Heart right ventricle (tissue), 16 donors: ENCODE measurements at regions not wholly inside any gene's neighbourhood (a gene's known extent, or its start where the extent isn't known, plus 50 kb on each side); places are given as distances from the start of the nearest gene placed in this dataset.

Experiments
- ATAC-seq, 8 donors: fragments of 200-7000 bp; cut with Tn5 transposase; one replicate each; pipeline ENCODE4 v1.9.1; 2020; ENCODE audit warnings: mild to moderate bottlenecking in 8 of 8, moderate library complexity in 8 of 8, moderate number of reproducible peaks in 1 of 8
- DNase-seq, 2 donors: peaks; one replicate each; pipeline ENCODE4 v3.0.0-alpha.2; 2020
- H3K27ac ChIP-seq, 10 donors: fragments of 200-600 bp; sonication (generic) in 2 of 10; one replicate each; pipeline versions ENCODE4 v1.5.0 to v1.8.0; 2020 to 2022; ENCODE audit warnings: mild to moderate bottlenecking in 3 of 10
- H3K27me3 ChIP-seq, 7 donors: fragments of 200-600 bp; one replicate each; pipeline ENCODE4 v1.8.0; 2021 to 2022; ENCODE audit warnings: mild to moderate bottlenecking in 2 of 7
- H3K36me3 ChIP-seq, 9 donors: fragments of 200-600 bp; sonication (generic) in 1 of 9; one replicate each; pipeline versions ENCODE4 v1.5.0 to v1.8.0; 2020 to 2022; ENCODE audit warnings: mild to moderate bottlenecking in 2 of 9
- H3K4me1 ChIP-seq, 9 donors: fragments of 200-600 bp; sonication (generic) in 1 of 9; one replicate each; pipeline versions ENCODE4 v1.5.0 to v1.8.0; 2020 to 2022; ENCODE audit warnings: mild to moderate bottlenecking in 4 of 9
- H3K4me3 ChIP-seq, 10 donors: fragments of 200-600 bp; sonication (generic) in 2 of 10; one replicate each; pipeline versions ENCODE4 v1.5.0 to v1.8.0; 2020 to 2022; ENCODE audit warnings: mild to moderate bottlenecking in 7 of 10, moderate library complexity in 2 of 10
- H3K9me3 ChIP-seq, 11 donors: fragments of 200-600 bp in 10 of 11; sonication (generic) in 2 of 11; one replicate each; pipeline versions ENCODE4 v1.5.0 to v1.8.0; 2013 to 2022; ENCODE audit warnings: mild to moderate bottlenecking in 2 of 11, control low read depth in 1 of 11, moderate library complexity in 1 of 11
- WGBS, 2 donors: extraction: QIAGEN DNeasy Blood & Tissue Kit; methylation state at CpG; one replicate each; pipeline ENCODE4 v1.1.7; 2013; ENCODE audit warnings: inconsistent platforms in 1 of 2; 5-methylcytosine and 5-hydroxymethylcytosine counted together
- intact Hi-C, 10 donors: fragments of 100-400 bp; cut with DNase I; formaldehyde crosslinking; loops; one replicate each; pipeline versions ENCODE4 v1.11.1 to v1.14.2; 2022
- TF ChIP-seq, protein P1 (sequence below), 9 donors: fragments of 200-600 bp; sonication (generic) in 2 of 9; IDR thresholded peaks; one replicate each; pipeline versions ENCODE4 v1.5.0 to v1.8.0; 2021 to 2022; ENCODE audit warnings: antibody characterized with exemption in 9 of 9, mild to moderate bottlenecking in 5 of 9, moderate library complexity in 1 of 9
- donor health status: Arrhythmogenic right ventricular cardiomyopathy.
- donor health status: ischemic (EF 13 %, LVEDD 7.1; RV severe dilation, severe dysfunction).
- donor health status: healthy with polysubstance abuse.
- donor health status: DM: no; HTN: yes; CAD: no.
- donor health status: DM: no; HTN: no; CAD: no.
- donor health status: ischemic (EF 25% LVEDD 6.9; RV normal size, moderate dysfunction).
- donor health status: ischemic (EF 25% LVEDD 5.7; RV mildly dilated, moderate dysfunction).
- donor health status: healthy.
- donor health status: DM: yes; HTN: yes; CAD: no.
- donor health status: Ischemic cardiomyopathy.
- donor health status: ischemic (EF 35%, LVEDD 5.7; RV mildly dilated, moderate dysfunction).
- donor health status: nonischemic (EF 11% LVEDD 7.7; RV severe dilation, severe dysfunction).
- donor health status: DM: yes; HTN: yes; CAD: no.
- donor health status: PGD.
- donor health status: ischemic (EF 29% LVEDD 5.4; RV normal size, mild dysfunction).
- donor health status: nonischemic (EF 23%, LVEDD 6.1; RV moderate dilation, normal function).

DNA sequence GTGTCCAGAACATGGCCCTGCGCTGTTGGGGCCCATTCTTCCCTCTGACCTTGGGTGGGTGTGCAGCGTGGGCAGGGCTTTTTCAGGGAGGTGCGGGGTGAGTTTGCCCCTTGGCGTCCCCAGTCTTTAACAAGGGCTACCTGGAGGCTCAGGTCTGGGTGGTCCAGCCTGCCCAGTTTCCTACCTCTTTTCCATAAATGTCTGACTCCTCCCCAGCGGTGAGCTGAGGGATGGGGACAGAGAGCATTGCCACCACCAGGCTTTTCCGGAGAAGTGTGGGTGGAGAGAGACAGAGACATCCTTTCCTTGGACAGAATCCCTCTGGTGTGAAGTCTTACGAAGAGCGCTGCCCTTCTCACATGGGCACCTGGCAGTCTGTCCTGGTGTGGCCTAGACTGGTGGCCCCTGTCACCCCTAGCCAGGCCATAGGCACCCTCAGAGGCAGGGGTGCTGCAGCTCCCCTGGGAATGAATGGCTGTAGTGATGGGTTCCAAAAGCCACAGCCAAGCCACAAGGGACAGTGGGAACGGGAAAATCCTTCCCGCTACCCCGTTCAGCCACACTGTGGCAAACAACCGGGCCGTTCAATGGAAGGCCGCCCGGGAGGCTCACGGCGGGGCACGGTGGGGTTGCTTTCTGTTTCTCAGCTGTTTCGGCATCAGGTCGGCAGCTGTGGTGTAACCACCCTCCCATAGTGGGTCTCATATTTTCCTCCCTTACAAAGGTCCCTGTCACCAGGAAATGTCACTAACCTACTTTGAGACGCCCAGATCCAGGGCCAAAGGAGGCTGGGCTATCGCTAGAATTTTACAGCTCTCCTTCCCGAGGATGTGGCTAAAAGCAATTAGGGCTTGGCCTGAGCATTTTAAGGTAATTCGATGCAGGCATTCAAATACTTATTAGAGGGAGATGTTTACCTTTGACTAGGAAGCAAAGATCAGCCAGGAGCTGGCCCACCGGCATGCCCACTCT lies 61.9 kb upstream of the GSE1 start:
- H3K27me3 ChIP-seq, result no peaks in the 10 kb centered on the region
- TF ChIP-seq, protein P1, sequence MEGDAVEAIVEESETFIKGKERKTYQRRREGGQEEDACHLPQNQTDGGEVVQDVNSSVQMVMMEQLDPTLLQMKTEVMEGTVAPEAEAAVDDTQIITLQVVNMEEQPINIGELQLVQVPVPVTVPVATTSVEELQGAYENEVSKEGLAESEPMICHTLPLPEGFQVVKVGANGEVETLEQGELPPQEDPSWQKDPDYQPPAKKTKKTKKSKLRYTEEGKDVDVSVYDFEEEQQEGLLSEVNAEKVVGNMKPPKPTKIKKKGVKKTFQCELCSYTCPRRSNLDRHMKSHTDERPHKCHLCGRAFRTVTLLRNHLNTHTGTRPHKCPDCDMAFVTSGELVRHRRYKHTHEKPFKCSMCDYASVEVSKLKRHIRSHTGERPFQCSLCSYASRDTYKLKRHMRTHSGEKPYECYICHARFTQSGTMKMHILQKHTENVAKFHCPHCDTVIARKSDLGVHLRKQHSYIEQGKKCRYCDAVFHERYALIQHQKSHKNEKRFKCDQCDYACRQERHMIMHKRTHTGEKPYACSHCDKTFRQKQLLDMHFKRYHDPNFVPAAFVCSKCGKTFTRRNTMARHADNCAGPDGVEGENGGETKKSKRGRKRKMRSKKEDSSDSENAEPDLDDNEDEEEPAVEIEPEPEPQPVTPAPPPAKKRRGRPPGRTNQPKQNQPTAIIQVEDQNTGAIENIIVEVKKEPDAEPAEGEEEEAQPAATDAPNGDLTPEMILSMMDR (IDR thresholded peaks at IDR 0.05), result peak in 1 of 9 donors; percentile 23
- intact Hi-C loops, result loop anchor here in 1 of 10 donors (5.0 kb wide), 2 partner anchors 89 to 1364 kb away; partner anchors contain the start of gene TAF1C
- WGBS, 2 donors, result 73 to 80% methylated on average over 25 of the region's 25 CpGs
- ATAC-seq (no peak), DNase-seq (no peak)
- no peaks in the 10 kb centered on the region for H3K36me3 ChIP-seq
- H3K4me1 ChIP-seq, result peaks cover 2 to 29% (median 16%) of the 10 kb centered on the region in 9 donors
- no peaks in the 10 kb centered on the region for H3K9me3 ChIP-seq
- peak overlapping the region in 7 of 10 donors; percentile 4 to 64 (median 49) for H3K27ac ChIP-seq
- H3K4me3 ChIP-seq, result no peak overlapping the region

DNA sequence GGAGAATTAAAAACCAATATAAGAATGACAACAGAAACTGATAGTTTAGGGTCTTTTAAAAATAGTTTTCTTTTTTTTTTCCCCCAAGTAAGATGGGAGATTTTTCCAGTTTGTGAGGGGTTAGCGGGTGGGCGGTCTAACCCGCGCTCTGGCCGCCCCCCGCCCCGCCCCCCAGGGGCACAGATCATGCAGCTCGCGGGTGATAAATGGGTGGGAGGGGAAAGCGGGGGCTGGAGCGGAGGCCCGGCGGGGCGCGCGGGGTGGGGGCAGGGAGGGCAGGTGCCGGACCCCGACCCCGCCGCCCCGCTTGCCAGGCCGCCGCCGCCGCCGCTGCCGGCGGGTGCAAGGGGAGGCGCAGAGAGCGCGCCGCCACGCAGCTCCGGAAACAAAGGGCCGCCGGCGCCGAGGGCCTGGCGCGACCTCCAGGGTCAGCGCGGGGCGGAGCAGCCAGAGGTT lies 60.1 kb upstream of the GSE1 start:
- Histone ChIP-seq H3K9me3 (no peaks in the 10 kb centered on the region), H3K36me3 (no peaks in the 10 kb centered on the region), H3K27me3 (no peaks in the 10 kb centered on the region), H3K4me3 (peak overlapping the region; percentile 59 to 86 (median 77)), H3K27ac (peak overlapping the region; percentile 66 to 96 (median 94)), H3K4me1 (peaks cover 2 to 41% (median 28%) of the 10 kb centered on the region in 9 donors)
- ATAC-seq (peak in 3 of 8 donors; percentile 46 to 60 (median 47)), DNase-seq (no peak)
- TF ChIP-seq, protein P1 (IDR thresholded peaks at IDR 0.05), result no peak
- intact Hi-C loops, result loop anchor here in 1 of 10 donors (5.0 kb wide), 2 partner anchors 91 to 1366 kb away; partner anchors contain the start of gene TAF1C
- 4 to 5% methylated on average over 43 of the region's 43 CpGs for WGBS, 2 donors

DNA sequence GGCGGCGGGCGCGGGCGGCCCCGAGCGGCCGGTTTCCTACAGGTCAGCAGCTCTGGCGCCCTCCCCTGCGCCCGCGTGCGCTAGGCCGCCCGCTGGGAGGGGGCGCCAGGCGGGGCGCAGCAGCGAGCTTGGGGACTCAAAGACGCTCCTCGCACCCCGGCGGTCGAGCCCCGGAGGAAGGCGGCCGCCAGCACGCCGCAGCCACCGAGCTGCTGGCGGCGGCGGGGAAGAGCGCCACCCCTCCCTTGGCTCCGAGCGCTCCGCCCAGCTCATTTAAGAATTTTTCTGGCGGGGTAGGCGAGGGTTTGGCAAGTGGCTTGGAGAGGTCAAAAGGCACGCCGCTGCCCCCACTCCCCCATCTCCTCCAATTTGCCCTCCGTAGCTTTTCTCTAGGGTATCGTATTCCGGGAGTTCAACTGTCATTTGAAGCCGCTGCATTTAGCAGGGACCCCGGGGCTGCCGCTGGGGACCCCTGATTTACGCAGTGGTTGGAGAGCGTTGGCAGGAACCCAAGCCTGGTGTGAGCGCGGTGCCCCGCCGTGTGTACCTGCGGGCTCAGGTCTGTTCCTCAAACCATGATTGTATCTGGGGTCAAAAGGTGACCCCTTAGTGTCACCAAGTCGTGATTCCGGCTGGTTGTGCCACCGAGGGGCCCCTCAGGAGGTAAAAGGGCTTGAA lies 59.5 kb upstream of the GSE1 start:
- intact Hi-C loops, result loop anchor here in 3 of 10 donors (2.0 to 5.0 kb wide), 4 partner anchors 57 to 1366 kb away; partner anchors contain the start of gene TAF1C (in 1 of the 3)
- WGBS, 2 donors, result 0% methylated on average over 52 to 56 of the region's 57 CpGs
- Histone ChIP-seq H3K27me3 (no peaks in the 10 kb centered on the region), H3K4me1 (peaks cover 2 to 46% (median 34%) of the 10 kb centered on the region in 9 donors), H3K9me3 (no peaks in the 10 kb centered on the region), H3K27ac (peak overlapping the region; percentile 66 to 96 (median 94)), H3K36me3 (no peaks in the 10 kb centered on the region), H3K4me3 (peak overlapping the region; percentile 59 to 86 (median 77))
- TF ChIP-seq, protein P1 (IDR thresholded peaks at IDR 0.05), result peak in 6 of 9 donors; percentile 18 to 66 (median 40)
- peak; percentile 23 to 74 (median 50) for ATAC-seq
- DNase-seq, result peak; percentile 67 to 83
